ENCODE measurements at regions not wholly inside any gene's neighbourhood (a gene's known extent, or its start where the extent isn't known, plus 50 kb on each side); places are given as distances from the start of the nearest gene placed in this dataset.
"Not testable (repeated sequence)": the region's sequence is repeated elsewhere in the genome, so short reads cannot be mapped to it uniquely, and the experiment has no call there.

DNA sequence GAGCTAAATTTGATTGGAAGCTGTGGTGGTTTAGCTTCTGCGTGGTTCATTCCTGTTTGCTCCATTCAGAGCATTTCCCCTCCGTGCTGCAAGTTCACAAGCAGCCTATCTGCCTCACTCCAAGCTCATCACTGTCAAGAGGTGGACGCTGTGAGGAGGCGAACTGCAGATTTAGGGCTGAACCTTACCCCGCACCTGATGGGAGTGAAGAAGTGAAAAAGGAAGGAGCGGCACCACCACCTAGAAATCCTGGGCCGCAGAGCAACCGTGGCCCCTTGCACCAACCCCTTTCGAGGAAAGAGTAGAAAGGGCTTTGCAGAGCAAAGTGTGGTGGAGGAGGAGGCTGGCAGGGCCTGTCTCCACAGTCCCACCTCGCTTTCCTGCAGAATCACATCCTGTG lies 117.4 kb downstream of the IER5 start:
- DNase-seq: no peak

DNA sequence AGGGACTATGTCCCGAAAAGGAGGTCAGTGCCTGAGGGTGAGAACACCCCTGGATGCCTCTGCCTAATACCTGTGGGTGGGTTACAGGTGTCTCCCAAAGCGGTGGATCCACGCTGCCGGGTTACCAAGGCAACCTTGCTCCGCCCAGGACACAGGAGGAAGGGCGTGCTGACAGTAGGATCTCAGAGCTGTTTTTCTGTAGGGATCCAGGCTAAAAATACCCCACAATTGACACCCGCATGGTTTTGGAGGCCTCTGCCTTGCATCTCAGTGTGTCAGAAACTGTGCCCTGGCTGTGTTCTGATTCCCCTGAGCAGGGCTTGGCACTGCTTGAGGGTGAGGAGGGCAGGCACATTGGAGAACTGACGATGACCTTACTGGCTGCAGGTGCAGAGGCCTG lies 118.0 kb downstream of the IER5 start:
- DNase-seq: no peak

DNA sequence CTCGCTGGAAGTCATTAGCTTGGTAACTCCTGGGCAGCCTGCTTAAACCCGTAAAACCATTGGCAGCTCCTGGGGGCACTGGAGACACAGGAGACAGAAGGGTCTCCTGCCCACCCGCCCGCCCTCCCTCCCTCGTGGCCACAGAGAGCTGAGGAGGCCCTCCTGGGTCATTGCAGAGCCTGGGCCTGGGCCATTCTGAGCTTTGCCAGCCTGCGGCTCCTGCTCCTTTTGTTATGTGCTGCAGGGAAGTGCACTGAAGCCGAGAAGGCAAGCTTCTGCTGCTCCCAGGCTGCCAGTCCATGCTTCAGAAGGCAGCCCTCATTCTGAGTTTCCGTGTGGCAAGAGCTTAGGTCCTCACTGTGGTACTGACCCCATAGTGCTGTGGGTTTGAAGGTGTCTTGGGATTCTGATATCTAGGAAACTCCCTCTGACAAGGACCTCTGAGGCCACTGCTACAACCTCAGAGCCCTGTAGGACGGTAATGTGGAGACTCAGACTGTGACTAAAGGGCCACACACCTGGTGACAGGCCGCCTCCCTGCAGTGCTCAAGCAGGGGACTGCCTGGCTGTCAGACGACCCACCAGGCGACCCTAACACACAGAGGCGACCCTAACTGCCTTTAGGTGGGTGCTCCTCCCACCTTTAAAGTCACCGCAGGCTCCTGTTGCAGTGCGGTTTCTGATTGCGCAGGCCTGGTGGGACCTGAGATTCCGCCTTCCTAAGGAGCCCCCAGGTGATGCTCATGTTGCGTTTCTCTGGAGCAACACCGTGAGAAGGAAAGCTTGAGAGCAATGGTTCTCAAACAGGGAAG lies 118.7 kb downstream of the IER5 start:
- DNase-seq: no peak

DNA sequence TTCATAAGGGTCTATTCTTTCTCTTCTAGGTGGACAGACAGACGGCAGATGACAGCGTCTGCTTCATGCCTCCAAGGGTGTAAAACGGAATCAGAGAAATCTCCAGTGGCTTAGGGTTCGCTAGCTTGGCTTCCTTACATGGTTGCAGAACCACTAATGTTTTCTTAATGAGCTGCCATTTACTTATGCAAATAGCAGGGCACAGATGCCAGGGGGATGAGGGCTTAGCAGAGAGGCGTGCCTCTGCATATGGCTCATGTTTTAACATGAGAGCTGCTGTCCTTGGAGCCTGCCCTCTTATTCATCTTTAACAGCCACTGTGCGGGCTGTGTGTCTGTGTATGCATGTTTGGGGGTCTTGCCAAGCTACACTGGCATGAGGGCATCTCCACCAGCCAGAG lies 119.6 kb downstream of the IER5 start:
- DNase-seq: no peak

DNA sequence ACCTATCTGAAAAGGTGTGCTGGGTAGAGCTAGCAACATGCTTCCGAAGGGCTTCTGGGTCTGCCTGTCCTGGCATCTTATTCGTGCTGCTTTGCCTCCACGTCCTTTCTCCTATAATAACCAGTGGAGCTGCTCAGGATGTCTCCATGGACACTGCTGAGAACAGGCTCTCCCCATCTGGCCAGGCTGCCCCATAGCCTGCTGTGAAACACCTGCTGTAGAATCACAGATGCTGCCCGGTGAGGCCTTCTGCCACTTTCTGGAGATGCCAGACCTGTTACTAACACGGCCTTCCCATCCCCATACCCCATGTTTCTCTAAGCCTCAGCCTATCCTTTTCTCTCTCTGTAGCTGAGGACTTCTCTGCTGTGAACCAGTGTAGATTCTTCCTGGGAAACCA lies 120.5 kb downstream of the IER5 start:
- DNase-seq: no peak

- DNase-seq: no peak
Observed at GRCh38 chr1:181213056-181213455, 124.6 kb downstream of the IER5 start.

GRCh38 chr1:181216591-181216994 lies 128.1 kb downstream of the IER5 start:
- no peak for DNase-seq

DNA sequence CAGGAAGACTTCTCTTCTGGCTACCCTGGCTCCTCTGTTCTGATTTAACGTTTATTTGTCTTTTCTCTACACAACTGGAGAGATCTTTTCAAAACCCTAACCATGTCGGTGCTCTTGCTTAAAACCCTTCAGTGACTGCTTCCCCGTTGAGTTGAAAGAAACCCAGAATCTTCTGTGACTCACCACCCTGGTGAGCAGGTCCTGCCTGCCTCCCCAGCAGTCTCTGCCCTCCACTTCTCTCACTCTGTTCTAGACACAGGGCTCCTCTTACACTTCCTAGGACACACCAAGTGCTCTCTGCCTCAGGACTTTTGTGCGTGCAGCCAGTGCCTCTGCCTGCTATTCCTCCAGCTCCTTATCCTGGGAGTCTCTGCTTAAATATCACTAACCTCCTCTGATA lies 131.4 kb downstream of the IER5 start:
- DNase-seq: no peak

DNA sequence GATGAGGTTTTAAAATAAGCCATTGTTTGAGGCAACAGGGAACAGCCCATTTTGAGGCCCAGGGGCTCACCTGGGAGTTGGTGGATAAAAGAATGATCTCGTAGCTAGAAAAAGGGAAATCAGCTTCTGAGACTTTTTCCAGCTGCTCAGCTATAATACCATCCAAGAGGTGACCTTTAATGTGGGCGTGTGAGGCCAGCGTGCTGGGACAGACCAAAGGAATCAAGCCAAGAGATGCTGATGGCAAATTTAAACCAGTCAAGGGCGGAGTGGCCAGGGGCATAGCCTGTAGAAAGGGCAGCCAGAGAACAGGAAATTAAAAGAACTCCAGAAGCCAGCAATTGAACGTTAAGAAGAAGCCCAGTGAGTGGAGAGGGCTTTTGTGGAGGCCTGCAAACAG lies 132.6 kb downstream of the IER5 start:
- DNase-seq: no peak

- no peak for DNase-seq
Observed at GRCh38 chr1:181222972-181223505, 134.5 kb downstream of the IER5 start.

GRCh38 chr1:181226728-181227127 lies 138.2 kb downstream of the IER5 start:
- not testable (repeated sequence) for DNase-seq

DNA sequence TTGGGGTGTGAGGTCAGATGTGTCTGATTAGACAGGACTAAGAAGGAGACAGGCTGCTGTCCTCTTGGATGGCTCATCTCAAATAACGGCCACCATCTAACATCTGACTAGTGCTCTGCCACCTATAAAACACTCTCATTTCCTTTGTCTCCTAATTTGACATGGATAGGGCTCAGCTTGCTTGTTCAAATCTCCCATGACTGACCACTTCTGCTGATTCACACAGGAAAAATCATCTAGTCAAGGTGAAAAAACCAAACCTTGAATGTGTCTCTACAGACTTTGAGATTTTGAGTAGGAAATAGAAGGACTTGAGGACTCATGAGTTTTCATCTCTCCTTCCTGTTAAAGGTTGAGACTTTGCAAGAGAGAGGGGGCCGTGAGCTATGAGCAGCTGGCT lies 150.6 kb downstream of the IER5 start:
- no peak for DNase-seq

- not testable (repeated sequence) for DNase-seq
Observed at GRCh38 chr1:181246320-181246719, 157.8 kb downstream of the IER5 start.

- DNase-seq: not testable (repeated sequence)
Observed at GRCh38 chr1:181248361-181248760, 159.9 kb downstream of the IER5 start.

DNA sequence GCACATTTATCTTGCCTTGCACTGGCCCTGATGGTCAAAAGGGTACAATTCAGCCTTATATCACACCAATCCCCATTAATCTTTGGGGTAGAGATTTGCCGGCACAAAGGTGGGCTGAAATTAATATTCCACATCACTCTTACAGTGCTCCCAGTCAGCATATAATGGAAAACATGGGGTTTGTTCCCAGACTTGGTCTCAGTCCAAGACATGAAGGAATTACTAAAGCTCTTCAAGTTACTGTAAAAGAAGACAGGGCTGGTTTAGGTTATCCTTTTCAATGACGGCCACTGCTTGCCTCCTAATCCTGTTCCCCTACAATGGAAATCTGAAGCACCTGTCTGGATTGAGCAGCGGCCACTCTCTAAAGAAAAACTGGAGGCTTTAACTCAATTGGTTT lies 160.7 kb downstream of the IER5 start:
- no peak for DNase-seq

DNA sequence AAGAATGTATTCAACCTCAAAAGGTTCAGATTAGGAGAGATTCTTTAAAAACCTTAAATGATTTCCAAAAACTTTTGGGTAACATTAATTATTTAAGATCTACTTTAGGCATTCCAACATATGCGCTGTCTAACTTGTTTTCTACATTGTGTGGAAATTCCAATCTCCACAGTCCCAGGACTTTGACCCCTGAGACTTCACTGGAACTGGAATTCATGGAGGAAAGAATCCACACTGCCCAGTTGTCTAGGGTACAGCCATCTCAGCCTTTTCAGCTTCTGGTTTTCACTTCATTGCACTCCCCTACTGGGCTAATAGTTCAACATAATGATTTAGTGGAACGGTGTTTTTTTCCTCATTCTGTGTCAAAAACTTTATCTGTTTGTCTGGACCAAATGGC lies 161.5 kb downstream of the IER5 start:
- no peak for DNase-seq

- DNase-seq: no peak
Observed at GRCh38 chr1:181251001-181251712, 162.7 kb downstream of the IER5 start.

DNA sequence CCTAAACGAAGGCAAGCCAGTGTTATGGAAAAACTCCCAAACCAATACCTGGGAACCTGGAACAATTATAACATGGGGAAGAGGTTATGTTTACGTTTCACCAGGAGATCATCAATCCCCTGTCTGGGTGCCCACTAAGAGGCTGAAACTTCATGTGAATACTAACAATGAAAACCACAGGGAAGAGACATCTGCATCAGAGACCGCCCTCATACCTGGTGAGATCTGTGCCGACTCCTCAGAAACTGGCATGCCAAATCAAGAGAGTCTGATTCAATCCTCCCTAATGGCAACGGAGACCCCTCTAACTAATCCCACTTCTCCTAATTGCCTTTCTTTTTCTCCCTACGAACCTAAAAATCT lies 163.2 kb downstream of the IER5 start:
- DNase-seq: no peak

- not testable (repeated sequence) for DNase-seq
Observed at GRCh38 chr1:181253601-181254000, 165.1 kb downstream of the IER5 start.

DNA sequence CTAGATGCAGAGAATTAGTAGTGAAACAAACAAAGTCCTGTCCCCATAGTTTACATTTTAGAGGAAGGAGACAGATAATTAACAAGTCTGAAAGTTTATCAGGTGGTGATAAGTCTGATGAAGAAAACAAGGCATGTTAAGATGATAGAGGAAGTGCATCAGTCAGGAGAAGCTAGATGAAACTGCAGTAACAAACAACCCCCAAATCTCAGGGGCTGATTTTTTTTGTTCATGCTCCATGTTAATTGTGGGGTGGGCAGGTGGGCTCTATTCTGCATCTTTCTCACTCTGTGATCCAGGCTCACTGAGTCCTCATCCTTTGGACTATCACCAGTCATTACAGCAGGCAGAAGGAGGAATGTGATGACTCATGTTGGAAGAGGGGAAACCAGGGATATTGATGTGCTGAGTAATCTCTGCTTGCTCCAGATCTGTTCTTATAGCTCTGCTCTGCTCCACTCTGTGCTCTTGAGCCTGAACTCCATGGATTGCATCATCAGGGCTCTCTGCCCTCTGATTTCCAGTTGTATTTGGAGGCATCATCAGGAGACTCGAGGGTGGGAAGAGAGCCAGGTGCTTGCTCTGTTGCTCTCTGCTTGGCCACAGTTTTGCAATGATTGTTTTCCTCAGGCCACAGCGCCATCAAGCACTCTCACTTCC lies 166.9 kb downstream of the IER5 start:
- no peak for DNase-seq

GRCh38 chr1:181257117-181257516 lies 168.6 kb downstream of the IER5 start:
- no peak for DNase-seq

DNA sequence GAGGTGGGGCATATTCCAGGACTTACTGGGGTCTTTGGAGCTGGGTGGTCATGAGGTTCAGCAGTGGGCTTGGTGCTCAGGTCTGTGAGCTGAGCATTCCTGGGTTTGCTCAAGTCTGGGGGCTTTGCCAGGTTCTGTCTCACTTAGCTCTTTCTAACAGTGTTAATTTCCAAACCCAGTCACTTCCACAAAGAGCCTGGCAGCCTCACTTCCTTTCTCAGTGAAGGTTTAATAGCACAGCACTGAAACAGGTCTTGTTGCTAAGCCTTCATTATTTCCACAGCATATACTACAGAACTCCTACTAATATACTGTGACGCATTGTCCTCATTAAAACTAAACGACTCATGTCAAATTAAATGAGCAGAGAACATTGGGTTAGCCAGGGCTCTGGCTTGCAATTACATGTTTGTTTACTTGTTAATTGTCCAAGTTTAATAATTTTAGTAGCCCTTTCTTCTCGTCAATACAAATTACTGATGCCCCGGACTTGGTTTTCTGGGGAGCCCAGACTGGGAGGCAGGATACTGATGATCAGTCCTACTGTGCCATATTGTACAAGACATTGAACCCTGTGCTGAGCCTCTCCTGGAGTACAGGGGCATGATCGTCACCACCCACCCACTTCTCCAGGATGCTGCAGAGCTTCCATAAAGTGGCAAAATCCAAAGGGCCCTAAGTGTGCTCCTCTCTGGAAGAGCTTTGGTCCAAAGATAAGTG lies 170.7 kb downstream of the IER5 start:
- DNase-seq: no peak

DNA sequence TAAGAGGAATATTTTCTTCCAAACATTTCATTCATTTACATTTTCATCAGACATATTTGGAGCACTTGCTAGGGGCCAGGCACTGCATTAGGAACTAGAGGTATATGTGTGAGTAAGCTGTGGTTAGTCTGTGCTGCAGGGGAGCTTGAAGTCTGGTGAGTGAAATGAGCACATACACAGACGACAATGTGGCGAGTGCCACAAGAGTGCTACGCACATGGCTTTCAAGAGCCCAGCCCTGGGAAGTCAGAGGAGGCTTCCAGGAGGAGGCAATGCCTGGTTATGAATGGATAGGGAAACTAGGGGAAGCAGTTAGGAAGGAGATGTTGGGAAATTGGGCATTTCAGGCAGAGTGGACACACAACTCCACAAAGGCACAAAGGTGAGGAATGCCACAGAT lies 171.8 kb downstream of the IER5 start:
- no peak for DNase-seq
